ENCODE measurements at regions not wholly inside any gene's neighbourhood (a gene's known extent, or its start where the extent isn't known, plus 50 kb on each side); places are given as distances from the start of the nearest gene placed in this dataset.
"Not testable (repeated sequence)": the region's sequence is repeated elsewhere in the genome, so short reads cannot be mapped to it uniquely, and the experiment has no call there.

GRCh38 chr1:245102149-245102548 lies 52.6 kb upstream of the KIF26B start:
- H3K27me3 Mint-ChIP-seq (ENCODE audit: low read depth); H3K4me1 Mint-ChIP-seq (ENCODE audit: low read depth); H3K9me3 Mint-ChIP-seq; H3K36me3 Mint-ChIP-seq (ENCODE audit: low read depth); H3K27ac Mint-ChIP-seq; H3K4me3 Mint-ChIP-seq: not testable (repeated sequence)

GRCh38 chr1:245099401-245099800 lies 55.4 kb upstream of the KIF26B start:
- Mint-ChIP-seq H3K27ac (no peak overlapping the region), H3K36me3 (ENCODE audit: low read depth) (no peaks in the 10 kb centered on the region), H3K9me3 (no peaks in the 10 kb centered on the region), H3K27me3 (ENCODE audit: low read depth) (no peaks in the 10 kb centered on the region), H3K4me3 (no peak overlapping the region), H3K4me1 (ENCODE audit: low read depth) (no peaks in the 10 kb centered on the region)

GRCh38 chr1:245098924-245099323 lies 55.9 kb upstream of the KIF26B start:
- Mint-ChIP-seq H3K4me3 (no peak overlapping the region), H3K36me3 (ENCODE audit: low read depth) (no peaks in the 10 kb centered on the region), H3K27me3 (ENCODE audit: low read depth) (no peaks in the 10 kb centered on the region)

GRCh38 chr1:245096311-245097066 lies 58.3 kb upstream of the KIF26B start:
- no peak overlapping the region for H3K4me3 Mint-ChIP-seq
- no peak overlapping the region for H3K27ac Mint-ChIP-seq
- no peaks in the 10 kb centered on the region for H3K27me3 Mint-ChIP-seq (ENCODE audit: low read depth)
- H3K36me3 Mint-ChIP-seq (ENCODE audit: low read depth) = no peaks in the 10 kb centered on the region
- no peaks in the 10 kb centered on the region for H3K9me3 Mint-ChIP-seq
- no peaks in the 10 kb centered on the region for H3K4me1 Mint-ChIP-seq (ENCODE audit: low read depth)

More at GRCh38 chr1:245098924-245099323, 55.9 kb upstream of the KIF26B start:
- no peak overlapping the region for H3K27ac Mint-ChIP-seq
- H3K9me3 Mint-ChIP-seq = no peaks in the 10 kb centered on the region
- H3K4me1 Mint-ChIP-seq (ENCODE audit: low read depth) = no peaks in the 10 kb centered on the region

GRCh38 chr1:245095903-245096302 lies 58.9 kb upstream of the KIF26B start:
- Mint-ChIP-seq H3K36me3 (ENCODE audit: low read depth) (no peaks in the 10 kb centered on the region), H3K27ac (no peak overlapping the region), H3K4me3 (no peak overlapping the region), H3K27me3 (ENCODE audit: low read depth) (no peaks in the 10 kb centered on the region), H3K4me1 (ENCODE audit: low read depth) (no peaks in the 10 kb centered on the region), H3K9me3 (no peaks in the 10 kb centered on the region)

GRCh38 chr1:245094954-245095353 lies 59.8 kb upstream of the KIF26B start:
- no peak overlapping the region for H3K4me3 Mint-ChIP-seq

GRCh38 chr1:245094092-245094491 lies 60.7 kb upstream of the KIF26B start:
- no peaks in the 10 kb centered on the region for H3K36me3 Mint-ChIP-seq (ENCODE audit: low read depth)
- no peaks in the 10 kb centered on the region for H3K9me3 Mint-ChIP-seq
- H3K27me3 Mint-ChIP-seq (ENCODE audit: low read depth) = no peaks in the 10 kb centered on the region
- no peak overlapping the region for H3K4me3 Mint-ChIP-seq
- H3K4me1 Mint-ChIP-seq (ENCODE audit: low read depth) = no peaks in the 10 kb centered on the region
- no peak overlapping the region for H3K27ac Mint-ChIP-seq

More at GRCh38 chr1:245094954-245095353, 59.8 kb upstream of the KIF26B start:
- Mint-ChIP-seq H3K27me3 (ENCODE audit: low read depth) (no peaks in the 10 kb centered on the region), H3K27ac (no peak overlapping the region), H3K9me3 (no peaks in the 10 kb centered on the region), H3K4me1 (ENCODE audit: low read depth) (no peaks in the 10 kb centered on the region), H3K36me3 (ENCODE audit: low read depth) (no peaks in the 10 kb centered on the region)

GRCh38 chr1:245092638-245092976 lies 62.2 kb upstream of the KIF26B start:
- Mint-ChIP-seq H3K4me1 (ENCODE audit: low read depth) (no peaks in the 10 kb centered on the region), H3K4me3 (no peak overlapping the region)

GRCh38 chr1:245091818-245092637 lies 62.8 kb upstream of the KIF26B start:
- H3K27me3 Mint-ChIP-seq (ENCODE audit: low read depth) = no peaks in the 10 kb centered on the region
- H3K4me1 Mint-ChIP-seq (ENCODE audit: low read depth) = no peaks in the 10 kb centered on the region
- no peaks in the 10 kb centered on the region for H3K9me3 Mint-ChIP-seq
- H3K36me3 Mint-ChIP-seq (ENCODE audit: low read depth) = no peaks in the 10 kb centered on the region
- H3K4me3 Mint-ChIP-seq = no peak overlapping the region
- no peak overlapping the region for H3K27ac Mint-ChIP-seq

More at GRCh38 chr1:245092638-245092976, 62.2 kb upstream of the KIF26B start:
- Mint-ChIP-seq H3K27ac (no peak overlapping the region), H3K9me3 (no peaks in the 10 kb centered on the region), H3K27me3 (ENCODE audit: low read depth) (no peaks in the 10 kb centered on the region), H3K36me3 (ENCODE audit: low read depth) (no peaks in the 10 kb centered on the region)

- Mint-ChIP-seq H3K27me3 (ENCODE audit: low read depth) (no peaks in the 10 kb centered on the region), H3K27ac (no peak overlapping the region), H3K4me3 (no peak overlapping the region), H3K9me3 (no peaks in the 10 kb centered on the region), H3K36me3 (ENCODE audit: low read depth) (no peaks in the 10 kb centered on the region), H3K4me1 (ENCODE audit: low read depth) (no peaks in the 10 kb centered on the region)
Observed at GRCh38 chr1:245091171-245091621, 63.6 kb upstream of the KIF26B start.

GRCh38 chr1:245090491-245091090 lies 64.2 kb upstream of the KIF26B start:
- Mint-ChIP-seq H3K36me3 (ENCODE audit: low read depth) (no peaks in the 10 kb centered on the region), H3K4me1 (ENCODE audit: low read depth) (no peaks in the 10 kb centered on the region), H3K4me3 (no peak overlapping the region), H3K27me3 (ENCODE audit: low read depth) (no peaks in the 10 kb centered on the region), H3K9me3 (no peaks in the 10 kb centered on the region), H3K27ac (no peak overlapping the region)

GRCh38 chr1:245087723-245088122 lies 67.1 kb upstream of the KIF26B start:
- Mint-ChIP-seq H3K27ac (no peak overlapping the region), H3K4me3 (no peak overlapping the region), H3K4me1 (ENCODE audit: low read depth) (no peaks in the 10 kb centered on the region), H3K27me3 (ENCODE audit: low read depth) (no peaks in the 10 kb centered on the region), H3K9me3 (no peaks in the 10 kb centered on the region), H3K36me3 (ENCODE audit: low read depth) (no peaks in the 10 kb centered on the region)

- Mint-ChIP-seq H3K4me1 (ENCODE audit: low read depth) (no peaks in the 10 kb centered on the region), H3K9me3 (no peaks in the 10 kb centered on the region), H3K27ac (no peak overlapping the region), H3K27me3 (ENCODE audit: low read depth) (no peaks in the 10 kb centered on the region), H3K4me3 (no peak overlapping the region), H3K36me3 (ENCODE audit: low read depth) (no peaks in the 10 kb centered on the region)
Observed at GRCh38 chr1:245086389-245086969, 68.3 kb upstream of the KIF26B start.

GRCh38 chr1:245085508-245086095 lies 69.2 kb upstream of the KIF26B start:
- H3K9me3 Mint-ChIP-seq = no peaks in the 10 kb centered on the region
- no peaks in the 10 kb centered on the region for H3K4me1 Mint-ChIP-seq (ENCODE audit: low read depth)
- no peak overlapping the region for H3K27ac Mint-ChIP-seq
- H3K27me3 Mint-ChIP-seq (ENCODE audit: low read depth) = peaks cover 3% of the 10 kb centered on the region
- H3K4me3 Mint-ChIP-seq = no peak overlapping the region
- H3K36me3 Mint-ChIP-seq (ENCODE audit: low read depth) = no peaks in the 10 kb centered on the region
